ENCODE measurements at regions not wholly inside any gene's neighbourhood (a gene's known extent, or its start where the extent isn't known, plus 50 kb on each side); places are given as distances from the start of the nearest gene placed in this dataset.

- Histone ChIP-seq H3K27me3 (ENCODE audit: control insufficient read depth, extremely low read depth, insufficient read depth, low read length) (no peaks in the 10 kb centered on the region), H3K4me3 (ENCODE audit: control insufficient read depth in 2 of 3, extremely low read depth in 1 of 3, insufficient read depth in 2 of 3, low read depth in 1 of 3, low read length in 3 of 3) (no peak overlapping the region), H2AFZ (ENCODE audit: control insufficient read depth, low read length) (no peak overlapping the region), H4K20me1 (ENCODE audit: control insufficient read depth, extremely low read depth, insufficient read depth, low read length) (no peaks in the 10 kb centered on the region), H3K9me3 (ENCODE audit: control insufficient read depth, low read depth, low read length) (no peaks in the 10 kb centered on the region), H3K4me1 (ENCODE audit: control insufficient read depth, extremely low read depth, insufficient read depth, low read length) (no peaks in the 10 kb centered on the region), H3K79me2 (ENCODE audit: control insufficient read depth, insufficient read depth, low read length) (no peaks in the 10 kb centered on the region), H3K36me3 (ENCODE audit: control insufficient read depth in 2 of 2, extremely low read depth in 1 of 2, insufficient read depth in 2 of 2, low read length in 2 of 2) (no peaks in the 10 kb centered on the region), H3K27ac (ENCODE audit: control insufficient read depth, insufficient read depth, low read length) (no peak overlapping the region), H3K9ac (ENCODE audit: control insufficient read depth, extremely low read depth, insufficient read depth, low read length) (no peak overlapping the region), H3K4me2 (ENCODE audit: control insufficient read depth, extremely low read depth, insufficient read depth, low read depth, low read length) (no peak overlapping the region), H3K9me1 (ENCODE audit: control insufficient read depth, extremely low read depth, insufficient read depth, low read length) (no peaks in the 10 kb centered on the region)
- TF ChIP-seq EZH2 (IDR thresholded peaks at IDR 0.05; ENCODE audit: low read length) (no peak), CTCF (optimal IDR thresholded peaks at IDR 0.05 in 1 of 3, IDR thresholded peaks at IDR 0.05 in 1 of 3, conservative IDR thresholded peaks at IDR 0.05 in 1 of 3; ENCODE audit: extremely low read depth in 1 of 3, insufficient read depth in 2 of 3, low read length in 3 of 3) (no peak)
- DNase-seq (ENCODE audit: low read depth, low spot score) (no peak), FAIRE-seq (no peak)
- dilution Hi-C loops (cut with MboI; ENCODE audit: extremely low pct_ligation_motif_present, low sequenced_read_pairs): no loop called here
Measured at GRCh38 chr13:111394211-111394922, 73.9 kb downstream of the TEX29 start.

- Histone ChIP-seq H3K27ac (ENCODE audit: control insufficient read depth, insufficient read depth, low read length) (no peak overlapping the region), H3K4me2 (ENCODE audit: control insufficient read depth, extremely low read depth, insufficient read depth, low read depth, low read length) (no peak overlapping the region)
Measured at GRCh38 chr13:111395511-111396393, 75.3 kb downstream of the TEX29 start.

More at GRCh38 chr13:111395511-111396393, 75.3 kb downstream of the TEX29 start:
- Histone ChIP-seq H3K4me3 (ENCODE audit: control insufficient read depth in 2 of 3, extremely low read depth in 1 of 3, insufficient read depth in 2 of 3, low read depth in 1 of 3, low read length in 3 of 3) (no peak overlapping the region), H3K9ac (ENCODE audit: control insufficient read depth, extremely low read depth, insufficient read depth, low read length) (no peak overlapping the region), H2AFZ (ENCODE audit: control insufficient read depth, low read length) (no peak overlapping the region), H3K36me3 (ENCODE audit: control insufficient read depth in 2 of 2, extremely low read depth in 1 of 2, insufficient read depth in 2 of 2, low read length in 2 of 2) (no peaks in the 10 kb centered on the region), H3K27me3 (ENCODE audit: control insufficient read depth, extremely low read depth, insufficient read depth, low read length) (no peaks in the 10 kb centered on the region), H3K4me1 (ENCODE audit: control insufficient read depth, extremely low read depth, insufficient read depth, low read length) (no peaks in the 10 kb centered on the region), H3K79me2 (ENCODE audit: control insufficient read depth, insufficient read depth, low read length) (no peaks in the 10 kb centered on the region), H3K9me1 (ENCODE audit: control insufficient read depth, extremely low read depth, insufficient read depth, low read length) (no peaks in the 10 kb centered on the region), H4K20me1 (ENCODE audit: control insufficient read depth, extremely low read depth, insufficient read depth, low read length) (no peaks in the 10 kb centered on the region), H3K9me3 (ENCODE audit: control insufficient read depth, low read depth, low read length) (no peaks in the 10 kb centered on the region)
- no peak for FAIRE-seq
- no peak for TF ChIP-seq EZH2 (IDR thresholded peaks at IDR 0.05; ENCODE audit: low read length)
- no peak for TF ChIP-seq CTCF (optimal IDR thresholded peaks at IDR 0.05 in 1 of 3, IDR thresholded peaks at IDR 0.05 in 1 of 3, conservative IDR thresholded peaks at IDR 0.05 in 1 of 3; ENCODE audit: extremely low read depth in 1 of 3, insufficient read depth in 2 of 3, low read length in 3 of 3)
- dilution Hi-C loops (cut with MboI; ENCODE audit: extremely low pct_ligation_motif_present, low sequenced_read_pairs): no loop called here
- no peak for DNase-seq (ENCODE audit: low read depth, low spot score)

Measured in keratinocyte (primary cell).